ENCODE measurements at regions not wholly inside any gene's neighbourhood (a gene's known extent, or its start where the extent isn't known, plus 50 kb on each side); places are given as distances from the start of the nearest gene placed in this dataset.

DNA sequence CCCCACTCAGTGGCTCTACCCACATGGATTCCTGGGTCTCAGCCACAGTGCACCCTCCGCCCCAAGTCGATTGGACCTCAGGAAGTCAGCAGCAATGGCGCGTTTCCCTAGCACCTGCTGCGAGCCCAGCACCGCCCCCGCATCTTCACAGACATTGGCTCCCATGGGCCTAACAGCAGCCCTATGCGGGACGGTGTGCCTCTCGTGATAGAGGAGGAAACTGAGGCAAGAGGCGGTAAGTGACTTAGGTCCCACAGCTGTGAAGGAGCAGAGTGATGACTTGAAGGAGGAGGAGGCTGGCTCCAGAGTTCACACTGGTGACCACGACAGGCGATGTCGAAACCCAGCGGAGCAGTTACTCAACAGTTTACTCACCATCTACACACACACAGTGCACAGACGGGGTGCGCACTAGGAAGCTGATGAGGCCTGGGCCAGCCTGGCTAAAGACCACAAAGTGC lies 104.5 kb upstream of the SOX1 start:
- peaks cover 0 to 5% (median 0%) of the 10 kb centered on the region in 3 donors for H3K27me3 ChIP-seq (ENCODE audit: control insufficient read depth in 3 of 3, insufficient read depth in 3 of 3, low read length in 3 of 3)
- peaks cover 0 to 3% (median 0%) of the 10 kb centered on the region in 3 donors for H3K9me3 ChIP-seq (ENCODE audit: control insufficient read depth in 3 of 3, low read length in 3 of 3)

DNA sequence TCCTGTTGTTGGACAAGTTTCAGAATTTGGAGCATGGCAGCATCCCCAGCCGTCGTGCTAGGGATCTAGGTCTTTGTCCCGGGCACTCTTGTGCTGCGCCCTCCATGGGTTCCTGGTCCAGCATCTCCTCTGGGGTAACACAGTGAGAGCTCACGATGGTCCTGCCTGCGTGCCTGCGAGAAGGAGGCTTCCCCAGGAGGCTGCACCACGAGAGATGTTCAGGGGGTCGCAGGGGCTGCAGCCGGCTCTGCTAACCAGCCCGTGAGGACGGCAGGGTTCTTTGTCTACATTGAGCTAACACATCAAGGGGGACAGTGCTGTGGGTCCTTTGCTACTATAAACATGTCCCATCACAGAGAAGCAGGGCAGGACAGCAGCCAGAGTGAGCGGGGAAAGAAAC lies 103.9 kb upstream of the SOX1 start:
- Histone ChIP-seq H3K27me3 (ENCODE audit: control insufficient read depth in 3 of 3, insufficient read depth in 3 of 3, low read length in 3 of 3) (peaks cover 0 to 5% (median 0%) of the 10 kb centered on the region in 3 donors), H3K9me3 (ENCODE audit: control insufficient read depth in 3 of 3, low read length in 3 of 3) (peaks cover 0 to 3% (median 0%) of the 10 kb centered on the region in 3 donors), H3K4me1 (ENCODE audit: control insufficient read depth in 3 of 3, insufficient read depth in 3 of 3, low read length in 3 of 3) (no peaks in the 10 kb centered on the region), H3K27ac (ENCODE audit: low read depth, low read length) (no peak overlapping the region), H3K9ac (ENCODE audit: low read depth in 1 of 3, low read length in 3 of 3) (no peak overlapping the region), H3K4me3 (ENCODE audit: low read length in 3 of 3) (no peak overlapping the region), H3K36me3 (ENCODE audit: control insufficient read depth in 3 of 3, insufficient read depth in 3 of 3, low read length in 3 of 3) (no peaks in the 10 kb centered on the region)

More for the DNA sequence above, 104.5 kb upstream of the SOX1 start:
- H3K4me1 ChIP-seq (ENCODE audit: control insufficient read depth in 3 of 3, insufficient read depth in 3 of 3, low read length in 3 of 3): no peaks in the 10 kb centered on the region
- no peak overlapping the region for H3K9ac ChIP-seq (ENCODE audit: low read depth in 1 of 3, low read length in 3 of 3)
- H3K36me3 ChIP-seq (ENCODE audit: control insufficient read depth in 3 of 3, insufficient read depth in 3 of 3, low read length in 3 of 3): no peaks in the 10 kb centered on the region
- no peak overlapping the region for H3K27ac ChIP-seq (ENCODE audit: low read depth, low read length)
- H3K4me3 ChIP-seq (ENCODE audit: low read length in 3 of 3): no peak overlapping the region

DNA sequence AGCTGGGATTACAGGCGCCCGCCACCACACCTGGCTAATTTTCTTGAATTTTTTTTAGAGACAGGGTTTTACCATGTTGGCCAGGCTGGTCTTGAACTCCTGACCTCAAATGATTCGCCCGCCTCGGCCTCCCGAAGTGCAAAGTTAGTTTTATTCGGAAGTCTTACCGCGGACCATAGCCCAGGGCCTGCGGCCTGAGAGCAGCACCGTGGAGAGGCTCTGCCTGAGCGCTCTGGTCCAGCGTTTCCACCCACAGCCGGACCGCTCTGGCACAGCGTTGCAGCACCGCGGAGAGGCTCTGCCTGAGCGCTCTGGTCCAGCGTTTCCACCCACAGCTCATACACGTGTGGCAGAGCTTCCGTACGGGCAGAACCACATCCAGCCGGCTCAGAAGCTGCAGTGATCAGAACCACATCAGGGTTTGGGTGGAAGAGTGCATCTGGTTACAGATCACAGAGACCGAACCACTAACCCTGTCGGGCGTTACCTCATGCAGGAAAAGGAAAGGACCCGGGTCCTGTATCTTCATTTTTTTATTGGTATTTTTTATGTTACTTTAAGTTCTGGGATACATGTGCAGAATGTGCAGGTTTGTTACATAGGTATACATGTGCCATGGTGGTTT lies 102.4 kb upstream of the SOX1 start:
- H3K27ac ChIP-seq (ENCODE audit: low read depth, low read length): no peak overlapping the region
- H3K4me3 ChIP-seq (ENCODE audit: low read length in 3 of 3): no peak overlapping the region
- H3K9me3 ChIP-seq (ENCODE audit: control insufficient read depth in 3 of 3, low read length in 3 of 3): no peaks in the 10 kb centered on the region
- H3K36me3 ChIP-seq (ENCODE audit: control insufficient read depth in 3 of 3, insufficient read depth in 3 of 3, low read length in 3 of 3): no peaks in the 10 kb centered on the region
- H3K27me3 ChIP-seq (ENCODE audit: control insufficient read depth in 3 of 3, insufficient read depth in 3 of 3, low read length in 3 of 3): peaks cover 0 to 5% (median 0%) of the 10 kb centered on the region in 3 donors
- no peak overlapping the region for H3K9ac ChIP-seq (ENCODE audit: low read depth in 1 of 3, low read length in 3 of 3)
- H3K4me1 ChIP-seq (ENCODE audit: control insufficient read depth in 3 of 3, insufficient read depth in 3 of 3, low read length in 3 of 3): no peaks in the 10 kb centered on the region

DNA sequence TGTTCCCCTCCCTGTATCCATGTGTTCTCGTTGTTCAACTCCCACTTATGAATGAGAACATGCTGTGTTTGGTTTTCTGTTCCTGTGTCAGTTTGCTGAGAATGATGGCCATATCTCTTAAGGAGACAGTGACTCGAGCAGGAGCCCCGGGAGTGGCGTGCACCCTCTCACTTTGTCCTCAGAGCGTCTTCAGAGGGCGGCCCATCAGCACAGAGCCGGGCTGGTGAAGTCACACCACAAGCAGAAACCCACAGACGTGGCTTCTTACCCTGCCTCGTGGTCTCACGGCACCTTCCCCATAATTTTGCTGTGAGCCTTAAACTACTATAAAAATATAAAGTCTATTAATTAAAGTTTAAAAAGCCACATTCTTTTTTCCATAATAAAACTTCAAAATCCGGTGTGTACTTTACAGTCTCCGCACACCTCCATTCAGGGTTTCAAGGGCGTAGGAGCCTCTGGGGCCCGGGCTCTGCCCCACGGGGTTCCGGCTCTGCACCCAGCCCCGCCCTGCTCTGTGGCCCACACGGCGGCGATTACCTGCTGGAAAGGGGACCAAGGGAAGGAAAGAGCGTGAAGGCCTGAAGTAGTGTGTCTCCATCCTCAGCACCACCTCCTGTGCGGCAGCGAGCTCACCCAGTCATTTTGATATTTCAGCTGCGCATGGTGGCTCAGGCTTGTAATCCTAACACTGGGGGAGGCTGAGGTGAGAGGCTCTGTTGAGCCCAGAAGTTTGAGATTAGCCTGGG lies 101.3 kb upstream of the SOX1 start:
- H3K4me3 ChIP-seq (ENCODE audit: low read length in 3 of 3): no peak overlapping the region
- H3K36me3 ChIP-seq (ENCODE audit: control insufficient read depth in 3 of 3, insufficient read depth in 3 of 3, low read length in 3 of 3): no peaks in the 10 kb centered on the region
- H3K27ac ChIP-seq (ENCODE audit: low read depth, low read length): no peak overlapping the region
- H3K27me3 ChIP-seq (ENCODE audit: control insufficient read depth in 3 of 3, insufficient read depth in 3 of 3, low read length in 3 of 3): peaks cover 6 to 7% (median 6%) of the 10 kb centered on the region in 3 donors
- H3K9ac ChIP-seq (ENCODE audit: low read depth in 1 of 3, low read length in 3 of 3): no peak overlapping the region
- no peaks in the 10 kb centered on the region for H3K9me3 ChIP-seq (ENCODE audit: control insufficient read depth in 3 of 3, low read length in 3 of 3)
- H3K4me1 ChIP-seq (ENCODE audit: control insufficient read depth in 3 of 3, insufficient read depth in 3 of 3, low read length in 3 of 3): no peaks in the 10 kb centered on the region

DNA sequence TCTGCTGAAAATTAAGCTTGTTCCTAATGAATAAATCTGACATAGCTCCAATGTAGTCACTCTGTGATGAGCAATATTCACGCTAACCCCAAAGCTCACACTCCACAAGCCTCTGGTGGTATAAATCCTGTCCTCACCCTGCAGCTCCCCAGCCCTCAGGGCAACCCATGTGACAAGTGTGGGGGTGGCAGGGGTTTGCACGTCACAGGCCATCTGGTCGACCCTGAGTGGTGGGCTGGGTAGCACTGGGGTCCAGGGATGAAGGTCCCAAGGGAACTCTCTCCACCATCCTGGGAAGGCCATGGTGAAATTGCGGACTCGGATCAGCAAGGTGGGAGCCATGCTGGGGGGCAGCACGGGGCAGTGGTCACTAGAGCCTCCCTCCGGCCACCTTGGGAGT lies 100.0 kb upstream of the SOX1 start:
- Histone ChIP-seq H3K4me1 (ENCODE audit: control insufficient read depth in 3 of 3, insufficient read depth in 3 of 3, low read length in 3 of 3) (no peaks in the 10 kb centered on the region), H3K9ac (ENCODE audit: low read depth in 1 of 3, low read length in 3 of 3) (no peak overlapping the region), H3K36me3 (ENCODE audit: control insufficient read depth in 3 of 3, insufficient read depth in 3 of 3, low read length in 3 of 3) (no peaks in the 10 kb centered on the region), H3K27ac (ENCODE audit: low read depth, low read length) (no peak overlapping the region), H3K4me3 (ENCODE audit: low read length in 3 of 3) (no peak overlapping the region), H3K27me3 (ENCODE audit: control insufficient read depth in 3 of 3, insufficient read depth in 3 of 3, low read length in 3 of 3) (peaks cover 16 to 18% (median 17%) of the 10 kb centered on the region in 3 donors), H3K9me3 (ENCODE audit: control insufficient read depth in 3 of 3, low read length in 3 of 3) (no peaks in the 10 kb centered on the region)

DNA sequence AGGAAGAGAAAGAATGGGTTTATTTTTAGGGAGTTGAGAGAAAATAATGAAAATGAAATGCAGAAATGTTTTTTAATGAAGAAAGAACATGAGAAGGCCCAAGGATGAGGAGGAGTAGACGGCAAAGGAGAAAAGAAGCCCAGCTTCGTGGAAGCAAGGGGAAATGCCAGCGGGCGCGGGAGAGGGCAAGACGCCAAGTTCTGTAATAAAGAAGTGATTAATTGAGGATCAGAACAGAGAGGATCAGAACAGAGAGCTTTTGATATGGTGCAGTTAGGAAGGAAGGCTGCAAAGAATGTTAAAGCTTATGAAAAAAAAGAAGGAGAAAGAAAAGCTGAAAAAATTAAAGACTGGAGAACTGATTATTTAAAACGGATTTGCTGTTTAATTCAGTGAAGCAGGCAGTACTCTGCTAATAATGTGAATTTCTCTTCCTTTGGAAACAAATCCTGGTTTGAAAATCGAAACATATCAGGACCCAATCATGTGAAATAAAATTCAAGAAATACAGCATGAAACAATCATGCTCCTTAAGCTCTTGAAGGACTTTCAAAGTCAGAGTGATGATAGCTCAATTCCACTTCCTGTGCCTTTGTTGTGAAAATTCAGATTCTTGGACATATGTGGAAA lies 99.3 kb upstream of the SOX1 start:
- H3K27me3 ChIP-seq (ENCODE audit: control insufficient read depth in 3 of 3, insufficient read depth in 3 of 3, low read length in 3 of 3): peaks cover 18 to 24% (median 21%) of the 10 kb centered on the region in 3 donors
- no peak overlapping the region for H3K4me3 ChIP-seq (ENCODE audit: low read length in 3 of 3)
- no peak overlapping the region for H3K27ac ChIP-seq (ENCODE audit: low read depth, low read length)
- H3K9ac ChIP-seq (ENCODE audit: low read depth in 1 of 3, low read length in 3 of 3): no peak overlapping the region
- H3K36me3 ChIP-seq (ENCODE audit: control insufficient read depth in 3 of 3, insufficient read depth in 3 of 3, low read length in 3 of 3): no peaks in the 10 kb centered on the region
- H3K9me3 ChIP-seq (ENCODE audit: control insufficient read depth in 3 of 3, low read length in 3 of 3): no peaks in the 10 kb centered on the region
- no peaks in the 10 kb centered on the region for H3K4me1 ChIP-seq (ENCODE audit: control insufficient read depth in 3 of 3, insufficient read depth in 3 of 3, low read length in 3 of 3)

DNA sequence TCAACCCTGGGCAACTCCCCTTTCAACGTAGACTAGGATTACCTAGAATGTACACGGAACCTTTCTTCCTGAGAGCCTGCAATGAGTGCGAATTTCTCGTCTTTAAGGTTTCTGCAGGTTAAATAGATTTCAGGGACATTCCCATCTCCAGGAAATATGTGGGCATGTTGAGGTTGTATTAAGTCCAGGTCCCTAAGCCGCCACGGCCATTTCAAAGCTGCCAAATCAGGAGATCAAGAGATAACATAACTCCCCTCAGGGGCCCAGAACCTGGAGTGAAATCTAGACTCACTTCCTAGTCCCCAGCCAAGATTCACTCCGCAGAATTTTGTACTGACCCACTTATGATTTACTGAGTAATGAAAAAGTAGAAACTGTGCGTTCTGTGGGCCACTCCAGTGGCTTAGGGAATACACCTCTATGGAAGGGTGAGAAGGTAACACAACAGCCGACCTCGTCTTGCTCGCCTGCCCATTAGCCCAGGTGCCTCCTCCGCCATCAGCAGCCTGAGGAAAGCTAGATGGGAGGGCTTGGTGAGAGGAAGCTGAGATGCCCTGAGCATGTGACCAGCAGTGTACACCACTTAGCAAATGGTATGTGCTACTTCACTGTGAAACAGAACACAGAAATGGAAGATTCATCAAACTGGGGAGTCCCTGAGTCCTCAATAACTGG lies 98.5 kb upstream of the SOX1 start:
- H3K9me3 ChIP-seq (ENCODE audit: control insufficient read depth in 3 of 3, low read length in 3 of 3): no peaks in the 10 kb centered on the region
- no peaks in the 10 kb centered on the region for H3K4me1 ChIP-seq (ENCODE audit: control insufficient read depth in 3 of 3, insufficient read depth in 3 of 3, low read length in 3 of 3)
- H3K27ac ChIP-seq (ENCODE audit: low read depth, low read length): no peak overlapping the region
- H3K4me3 ChIP-seq (ENCODE audit: low read length in 3 of 3): no peak overlapping the region
- no peak overlapping the region for H3K9ac ChIP-seq (ENCODE audit: low read depth in 1 of 3, low read length in 3 of 3)
- H3K27me3 ChIP-seq (ENCODE audit: control insufficient read depth in 3 of 3, insufficient read depth in 3 of 3, low read length in 3 of 3): peaks cover 21 to 30% (median 28%) of the 10 kb centered on the region in 3 donors
- no peaks in the 10 kb centered on the region for H3K36me3 ChIP-seq (ENCODE audit: control insufficient read depth in 3 of 3, insufficient read depth in 3 of 3, low read length in 3 of 3)

DNA sequence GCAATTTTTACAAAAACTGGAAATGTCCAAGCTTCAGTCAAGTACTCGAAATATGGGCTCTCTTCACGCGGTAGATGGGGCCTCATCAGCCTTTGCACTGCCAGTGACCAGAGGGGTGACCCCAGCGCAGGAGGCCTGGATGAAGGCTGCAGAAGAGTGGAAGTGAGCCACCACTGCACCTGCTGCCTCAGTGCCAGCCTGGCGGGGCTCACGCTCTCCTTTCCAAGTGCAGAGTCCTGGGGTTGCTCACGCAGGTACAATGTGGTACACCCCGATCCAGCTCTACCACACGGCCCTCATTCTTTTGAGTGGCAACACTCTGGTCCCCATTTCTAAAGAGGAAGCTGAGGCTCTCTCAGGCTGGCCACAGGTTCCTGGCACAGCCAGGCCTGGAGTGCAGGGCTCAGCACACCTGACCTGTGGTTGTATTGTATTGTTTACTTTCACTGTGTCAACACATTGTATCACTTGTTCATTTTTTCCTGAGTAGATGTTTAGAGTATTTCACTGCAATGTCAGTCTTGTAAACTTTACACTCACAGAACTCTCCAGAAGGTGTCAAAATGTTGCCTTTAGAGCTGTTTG lies 97.3 kb upstream of the SOX1 start:
- no peaks in the 10 kb centered on the region for H3K36me3 ChIP-seq (ENCODE audit: control insufficient read depth in 3 of 3, insufficient read depth in 3 of 3, low read length in 3 of 3)
- no peak overlapping the region for H3K4me3 ChIP-seq (ENCODE audit: low read length in 3 of 3)
- peaks cover 32 to 40% (median 35%) of the 10 kb centered on the region in 3 donors for H3K27me3 ChIP-seq (ENCODE audit: control insufficient read depth in 3 of 3, insufficient read depth in 3 of 3, low read length in 3 of 3)
- no peak overlapping the region for H3K9ac ChIP-seq (ENCODE audit: low read depth in 1 of 3, low read length in 3 of 3)
- H3K27ac ChIP-seq (ENCODE audit: low read depth, low read length): no peak overlapping the region
- H3K9me3 ChIP-seq (ENCODE audit: control insufficient read depth in 3 of 3, low read length in 3 of 3): peaks cover 0 to 3% (median 0%) of the 10 kb centered on the region in 3 donors
- H3K4me1 ChIP-seq (ENCODE audit: control insufficient read depth in 3 of 3, insufficient read depth in 3 of 3, low read length in 3 of 3): peaks cover 0 to 5% (median 0%) of the 10 kb centered on the region in 3 donors

DNA sequence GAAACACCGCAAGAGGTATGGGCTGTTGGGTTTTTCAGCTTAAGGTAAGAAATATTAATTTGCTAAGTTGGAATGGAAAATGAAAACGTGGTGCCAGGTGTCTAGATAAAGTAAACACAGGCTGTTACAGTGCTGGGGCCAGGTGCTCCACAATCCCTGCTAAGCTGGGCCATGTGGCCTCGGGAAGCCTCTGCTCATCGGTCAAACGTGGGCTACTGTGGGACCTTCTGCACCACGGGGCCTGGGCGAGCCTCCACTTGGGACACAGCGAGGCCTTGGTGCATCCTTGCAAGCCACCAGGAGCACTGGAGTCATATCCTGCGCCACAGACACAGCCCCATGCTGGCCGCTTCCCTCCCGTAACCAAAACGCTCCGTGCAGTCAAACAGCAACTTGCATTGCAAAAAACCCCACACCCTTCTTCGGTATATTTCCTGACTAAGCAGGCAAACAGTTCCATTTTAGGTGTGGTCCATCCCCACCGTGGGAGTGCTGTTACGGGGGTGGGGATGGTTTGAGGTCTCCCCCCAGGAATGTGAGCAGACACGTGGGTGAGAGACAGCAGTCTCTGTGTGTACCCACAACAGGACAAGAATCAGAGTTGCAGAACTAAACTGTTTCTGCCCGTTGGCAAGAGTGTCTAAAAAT lies 96.3 kb upstream of the SOX1 start:
- Histone ChIP-seq H3K27me3 (ENCODE audit: control insufficient read depth in 3 of 3, insufficient read depth in 3 of 3, low read length in 3 of 3) (peaks cover 32 to 40% (median 35%) of the 10 kb centered on the region in 3 donors), H3K27ac (ENCODE audit: low read depth, low read length) (no peak overlapping the region), H3K9me3 (ENCODE audit: control insufficient read depth in 3 of 3, low read length in 3 of 3) (peaks cover 0 to 6% (median 0%) of the 10 kb centered on the region in 3 donors), H3K36me3 (ENCODE audit: control insufficient read depth in 3 of 3, insufficient read depth in 3 of 3, low read length in 3 of 3) (no peaks in the 10 kb centered on the region), H3K9ac (ENCODE audit: low read depth in 1 of 3, low read length in 3 of 3) (no peak overlapping the region), H3K4me3 (ENCODE audit: low read length in 3 of 3) (no peak overlapping the region), H3K4me1 (ENCODE audit: control insufficient read depth in 3 of 3, insufficient read depth in 3 of 3, low read length in 3 of 3) (peaks cover 0 to 5% (median 0%) of the 10 kb centered on the region in 3 donors)

Measured in skeletal muscle tissue (tissue), 3 donors.